ENCODE measurements at regions not wholly inside any gene's neighbourhood (a gene's known extent, or its start where the extent isn't known, plus 50 kb on each side); places are given as distances from the start of the nearest gene placed in this dataset.
"Not testable (repeated sequence)": the region's sequence is repeated elsewhere in the genome, so short reads cannot be mapped to it uniquely, and the experiment has no call there.

- not testable (repeated sequence) for TF ChIP-seq CTCF (IDR thresholded peaks at IDR 0.05; ENCODE audit: low read depth, low read length); POLR2A (IDR thresholded peaks at IDR 0.05; ENCODE audit: extremely low read depth, insufficient read length)
Measured at GRCh38 chr7:63060701-63061100, 937.9 kb upstream of the ZNF722 start.
